ENCODE measurements at regions not wholly inside any gene's neighbourhood (a gene's known extent, or its start where the extent isn't known, plus 50 kb on each side); places are given as distances from the start of the nearest gene placed in this dataset.

DNA sequence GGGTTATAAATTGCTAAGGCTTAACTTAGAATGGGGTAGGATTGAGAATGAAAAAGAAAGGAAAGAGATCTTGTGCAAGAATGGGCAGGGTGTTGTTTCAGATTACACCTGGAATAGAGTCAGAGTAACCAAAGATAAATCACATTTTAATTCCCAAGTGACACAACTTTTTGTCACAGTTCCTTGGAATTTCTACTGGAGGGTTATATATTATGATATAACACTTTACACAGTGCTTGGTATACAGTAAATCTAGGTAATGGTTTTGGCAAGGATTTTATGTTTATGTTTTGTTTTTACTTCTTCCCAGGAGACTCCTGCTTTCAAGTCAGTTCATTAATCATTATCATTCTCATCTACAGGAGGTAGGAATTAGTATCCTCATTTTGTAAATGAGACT, 115.7 kb upstream of the KCNJ16 start:
- DNase-seq: no peak
- Histone ChIP-seq H3K36me3 (ENCODE audit: insufficient read depth in 1 of 2, low read depth in 1 of 2) (no peaks in the 10 kb centered on the region), H3K4me1 (peaks cover 18% of the 10 kb centered on the region), H3K4me3 (no peak overlapping the region), H3K27me3 (ENCODE audit: insufficient read depth in 3 of 3, low read length in 2 of 3) (no peaks in the 10 kb centered on the region), H3K9me3 (no peaks in the 10 kb centered on the region), H3K27ac (no peak overlapping the region)
- intact Hi-C loops (cut with DNase I): loop anchor here in 1 of 2 donors (10.0 kb wide), 1 partner anchor 354 kb away; no protein-coding TSS in a partner anchor
- TF ChIP-seq, protein P1, sequence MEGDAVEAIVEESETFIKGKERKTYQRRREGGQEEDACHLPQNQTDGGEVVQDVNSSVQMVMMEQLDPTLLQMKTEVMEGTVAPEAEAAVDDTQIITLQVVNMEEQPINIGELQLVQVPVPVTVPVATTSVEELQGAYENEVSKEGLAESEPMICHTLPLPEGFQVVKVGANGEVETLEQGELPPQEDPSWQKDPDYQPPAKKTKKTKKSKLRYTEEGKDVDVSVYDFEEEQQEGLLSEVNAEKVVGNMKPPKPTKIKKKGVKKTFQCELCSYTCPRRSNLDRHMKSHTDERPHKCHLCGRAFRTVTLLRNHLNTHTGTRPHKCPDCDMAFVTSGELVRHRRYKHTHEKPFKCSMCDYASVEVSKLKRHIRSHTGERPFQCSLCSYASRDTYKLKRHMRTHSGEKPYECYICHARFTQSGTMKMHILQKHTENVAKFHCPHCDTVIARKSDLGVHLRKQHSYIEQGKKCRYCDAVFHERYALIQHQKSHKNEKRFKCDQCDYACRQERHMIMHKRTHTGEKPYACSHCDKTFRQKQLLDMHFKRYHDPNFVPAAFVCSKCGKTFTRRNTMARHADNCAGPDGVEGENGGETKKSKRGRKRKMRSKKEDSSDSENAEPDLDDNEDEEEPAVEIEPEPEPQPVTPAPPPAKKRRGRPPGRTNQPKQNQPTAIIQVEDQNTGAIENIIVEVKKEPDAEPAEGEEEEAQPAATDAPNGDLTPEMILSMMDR (IDR thresholded peaks at IDR 0.05): no peak
- ATAC-seq: peak in 1 of 4 donors; percentile 33

DNA sequence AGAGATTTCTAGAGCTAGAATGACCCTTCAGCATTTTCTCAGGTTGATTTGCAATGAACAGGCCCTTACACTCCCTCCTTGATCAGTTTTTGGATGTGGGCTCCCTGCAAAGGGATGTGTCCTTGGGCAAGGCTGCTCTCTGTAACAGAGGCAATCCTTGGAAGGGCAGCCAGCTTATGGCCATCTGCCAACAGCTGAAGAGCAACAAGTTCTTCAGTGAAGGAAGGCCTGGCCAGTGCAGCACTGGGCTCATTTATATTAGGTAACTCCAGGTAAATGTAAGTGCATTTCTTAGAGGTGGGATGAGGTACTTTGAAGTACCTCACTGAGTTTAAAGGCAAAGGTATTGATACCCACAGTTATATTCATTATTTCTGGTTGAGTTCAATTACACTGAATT, 114.3 kb upstream of the KCNJ16 start:
- H3K27me3 ChIP-seq (ENCODE audit: insufficient read depth in 3 of 3, low read length in 2 of 3): no peaks in the 10 kb centered on the region
- H3K27ac ChIP-seq: no peak overlapping the region
- TF ChIP-seq, protein P1 (IDR thresholded peaks at IDR 0.05): no peak
- intact Hi-C loops (cut with DNase I): no loop called here
- ATAC-seq: peak in 3 of 4 donors; percentile 45 to 67 (median 63)
- H3K9me3 ChIP-seq: no peaks in the 10 kb centered on the region
- peak in 1 of 2 donors; percentile 53 for DNase-seq
- H3K4me1 ChIP-seq: peaks cover 18% of the 10 kb centered on the region
- no peaks in the 10 kb centered on the region for H3K36me3 ChIP-seq (ENCODE audit: insufficient read depth in 1 of 2, low read depth in 1 of 2)
- no peak overlapping the region for H3K4me3 ChIP-seq

DNA sequence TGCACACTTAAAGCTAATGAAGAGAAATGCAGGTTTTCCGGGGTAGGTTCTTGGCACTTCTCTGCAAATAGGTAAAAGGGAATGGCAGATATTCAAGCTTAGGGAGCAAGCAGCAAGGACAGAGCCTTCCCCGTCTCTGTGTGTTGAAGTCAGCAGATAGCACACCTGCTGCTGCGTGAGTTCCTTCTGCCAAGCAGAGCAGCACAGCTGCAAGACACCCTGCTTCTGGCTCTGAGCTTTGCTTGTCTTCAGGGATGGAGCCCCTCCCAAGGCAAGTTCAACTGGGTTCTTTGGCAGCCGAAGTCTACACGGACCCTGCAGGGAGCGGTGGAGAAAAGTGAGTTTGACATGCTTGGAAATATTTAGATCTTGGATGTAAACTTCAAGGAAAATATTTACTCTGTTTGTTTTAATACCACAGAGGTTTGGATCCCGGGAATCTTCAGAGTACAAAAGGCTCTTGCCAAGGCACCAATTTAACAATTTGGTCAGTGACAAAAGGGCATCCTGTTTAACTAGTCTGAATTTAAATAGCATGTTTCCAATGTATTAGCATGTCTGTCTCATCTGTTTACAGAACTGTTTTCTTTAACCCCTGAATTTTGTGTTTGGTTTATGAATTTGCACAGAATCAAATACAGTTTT, 113.4 kb upstream of the KCNJ16 start:
- WGBS, 3 donors: 7 to 9% (median 8%) methylated on average over 7 of the region's 7 CpGs
- intact Hi-C loops (cut with DNase I): no loop called here
- TF ChIP-seq, protein P1 (IDR thresholded peaks at IDR 0.05): no peak
- Histone ChIP-seq H3K4me3 (no peak overlapping the region), H3K9me3 (no peaks in the 10 kb centered on the region), H3K27me3 (ENCODE audit: insufficient read depth in 3 of 3, low read length in 2 of 3) (no peaks in the 10 kb centered on the region), H3K4me1 (peaks cover 18% of the 10 kb centered on the region), H3K27ac (no peak overlapping the region), H3K36me3 (ENCODE audit: insufficient read depth in 1 of 2, low read depth in 1 of 2) (no peaks in the 10 kb centered on the region)
- ATAC-seq (peak; percentile 62 to 96 (median 76)), DNase-seq (peak in 1 of 2 donors; percentile 49)

DNA sequence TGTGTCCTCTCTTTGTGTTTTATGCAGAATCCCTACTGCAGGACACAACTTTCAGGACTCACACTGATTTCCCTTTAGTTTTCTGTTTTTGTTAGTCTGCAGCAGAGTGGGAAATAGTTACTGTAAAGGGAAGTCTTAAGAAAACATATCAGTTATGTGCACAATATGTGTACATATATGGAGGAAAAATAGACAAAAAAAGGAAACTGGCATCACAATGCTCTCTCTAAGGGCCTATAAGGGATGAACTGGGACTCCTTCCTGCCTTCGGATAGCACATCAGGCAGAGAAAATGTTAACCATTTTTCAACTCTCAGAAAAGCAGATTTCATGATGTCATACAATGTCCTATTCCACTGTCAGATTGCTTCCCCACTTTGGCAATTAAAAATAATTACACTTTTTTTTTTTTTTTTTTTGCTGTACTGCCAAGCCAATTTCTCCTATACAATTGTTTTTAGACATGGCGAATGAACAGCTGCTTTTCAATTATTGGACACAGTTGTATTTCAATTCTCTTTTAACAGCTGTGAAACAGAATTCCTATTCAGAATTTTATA, 112.5 kb upstream of the KCNJ16 start:
- no peaks in the 10 kb centered on the region for H3K9me3 ChIP-seq
- no peaks in the 10 kb centered on the region for H3K27me3 ChIP-seq (ENCODE audit: insufficient read depth in 3 of 3, low read length in 2 of 3)
- 56 to 60% (median 59%) methylated on average over 2 of the region's 2 CpGs for WGBS, 3 donors
- H3K4me1 ChIP-seq: peaks cover 18% of the 10 kb centered on the region
- ATAC-seq (no peak), DNase-seq (no peak)
- intact Hi-C loops (cut with DNase I): no loop called here
- TF ChIP-seq, protein P1 (IDR thresholded peaks at IDR 0.05): no peak
- H3K4me3 ChIP-seq: no peak overlapping the region
- H3K36me3 ChIP-seq (ENCODE audit: insufficient read depth in 1 of 2, low read depth in 1 of 2): no peaks in the 10 kb centered on the region
- no peak overlapping the region for H3K27ac ChIP-seq

All from psoas muscle (tissue), 7 donors.